HG03159 (cell line): ENCODE measurements at regions not wholly inside any gene's neighbourhood (a gene's known extent, or its start where the extent isn't known, plus 50 kb on each side); places are given as distances from the start of the nearest gene placed in this dataset.
A peak's percentile ranks its signal among the peaks of the same experiment; 100 is the strongest.
"Not testable (repeated sequence)": the region's sequence is repeated elsewhere in the genome, so short reads cannot be mapped to it uniquely, and the experiment has no call there.

Experiments used
- ATAC-seq: cut with Tn5 transposase; IDR thresholded peaks from one replicate; pipeline ENCODE4 v1.9.1; 2021; ENCODE audit warnings: mild to moderate bottlenecking, moderate library complexity; ENCODE audit not compliant: unreplicated experiment

GRCh38 chr9:90165281-90165680 is 477.3 kb downstream of the DIRAS2 start:
- no peak for ATAC-seq

DNA sequence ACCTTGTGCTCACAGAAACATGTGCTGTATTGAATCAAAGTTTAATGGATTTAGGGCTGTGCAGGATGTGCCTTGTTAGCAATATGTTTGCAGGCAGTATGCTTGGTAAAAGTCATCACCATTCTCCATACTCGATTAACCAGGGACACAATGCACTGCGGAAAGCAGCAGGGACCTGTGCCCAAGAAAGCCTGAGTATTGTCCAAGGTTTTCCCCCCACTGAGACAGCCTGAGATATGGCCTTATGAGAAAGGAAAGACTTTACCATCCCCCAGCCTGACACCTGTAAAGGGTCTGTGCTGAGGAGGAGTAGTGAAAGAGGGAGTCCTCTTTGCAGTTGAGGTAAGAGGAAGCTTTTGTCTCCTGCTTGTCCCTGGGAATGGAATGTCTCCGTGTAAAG is 476.2 kb downstream of the DIRAS2 start:
- ATAC-seq: not testable (repeated sequence)

DNA sequence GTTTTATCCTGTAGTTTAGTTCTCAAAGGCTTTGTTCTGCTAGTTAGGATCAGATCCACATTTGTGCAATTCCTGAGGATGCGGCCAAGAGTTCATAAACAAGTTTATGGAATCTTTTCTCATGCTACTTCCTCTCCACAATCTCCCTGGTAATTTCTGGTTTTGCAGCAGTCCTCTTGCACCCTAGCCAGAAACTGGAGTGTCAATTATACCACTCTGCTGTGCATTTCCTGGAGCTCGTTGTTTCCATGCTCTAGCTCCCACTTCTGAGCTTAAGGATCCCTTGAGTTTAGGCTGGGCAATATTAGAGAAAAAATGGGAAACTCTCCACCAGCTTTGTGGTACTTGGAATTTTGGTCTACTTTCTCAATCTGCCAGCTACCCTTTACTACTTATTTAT is 474.7 kb downstream of the DIRAS2 start:
- ATAC-seq: no peak

GRCh38 chr9:90169490-90169889 is 473.1 kb downstream of the DIRAS2 start:
- no peak for ATAC-seq

GRCh38 chr9:90173935-90174334 is 468.7 kb downstream of the DIRAS2 start:
- not testable (repeated sequence) for ATAC-seq

DNA sequence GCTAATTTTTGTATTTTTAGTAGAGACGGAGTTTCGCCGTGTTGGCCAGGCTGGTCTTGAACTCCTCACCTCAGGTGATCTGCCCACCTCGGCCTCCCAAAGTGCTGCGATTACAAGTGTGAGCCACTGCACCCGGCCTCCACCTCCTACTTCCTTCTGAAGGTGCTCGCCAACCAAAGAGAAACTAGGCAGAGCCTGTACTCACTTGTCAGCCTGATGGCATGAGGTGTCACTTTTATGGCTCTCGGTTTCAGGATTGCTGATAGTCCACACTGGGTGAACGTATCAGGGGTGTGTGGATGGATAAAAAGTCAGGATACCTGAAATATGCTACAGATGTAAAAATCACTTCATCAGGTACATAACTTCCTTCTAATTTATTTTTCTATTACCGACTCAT is 468.3 kb downstream of the DIRAS2 start:
- not testable (repeated sequence) for ATAC-seq

DNA sequence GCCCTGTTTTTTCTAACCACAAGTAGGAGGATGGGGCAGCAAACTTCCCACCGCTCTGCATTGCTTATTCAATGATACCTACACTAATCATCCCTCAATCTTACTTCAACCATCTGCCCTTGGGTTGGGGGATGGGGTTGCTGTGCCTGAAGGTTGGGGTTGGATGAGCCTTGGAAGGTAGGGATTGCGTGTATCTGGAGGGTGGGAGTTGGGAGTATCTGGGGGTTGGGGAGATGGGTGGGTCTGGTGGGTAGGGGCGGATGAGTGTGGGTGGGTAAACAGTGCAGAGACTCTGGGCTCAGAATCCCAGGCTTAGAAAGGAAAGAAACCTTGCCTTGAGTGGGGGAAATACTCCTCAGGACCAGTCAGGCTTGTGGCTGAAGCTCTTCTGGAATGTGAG is 467.4 kb downstream of the DIRAS2 start:
- no peak for ATAC-seq

DNA sequence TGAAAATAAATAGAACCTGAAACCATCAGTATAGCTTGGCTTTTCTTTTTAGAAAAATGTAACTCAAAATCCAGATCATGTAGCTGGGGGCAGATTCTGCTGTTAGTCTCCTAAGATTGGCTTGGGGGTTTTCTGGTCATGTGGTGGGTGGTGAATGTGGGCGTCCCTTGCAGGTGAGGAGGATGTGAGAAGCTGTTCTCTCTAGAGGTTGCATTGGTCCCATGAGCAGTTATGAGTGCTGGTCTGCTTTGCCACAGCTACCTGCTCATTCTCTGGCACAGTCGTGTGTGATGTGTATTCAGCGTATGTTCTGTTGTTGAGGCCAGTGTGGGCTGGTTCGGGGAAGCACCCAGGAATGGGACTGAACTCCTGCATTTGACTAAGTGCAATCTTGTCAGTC is 466.8 kb downstream of the DIRAS2 start:
- no peak for ATAC-seq

GRCh38 chr9:90176901-90177300 is 465.7 kb downstream of the DIRAS2 start:
- ATAC-seq: no peak

DNA sequence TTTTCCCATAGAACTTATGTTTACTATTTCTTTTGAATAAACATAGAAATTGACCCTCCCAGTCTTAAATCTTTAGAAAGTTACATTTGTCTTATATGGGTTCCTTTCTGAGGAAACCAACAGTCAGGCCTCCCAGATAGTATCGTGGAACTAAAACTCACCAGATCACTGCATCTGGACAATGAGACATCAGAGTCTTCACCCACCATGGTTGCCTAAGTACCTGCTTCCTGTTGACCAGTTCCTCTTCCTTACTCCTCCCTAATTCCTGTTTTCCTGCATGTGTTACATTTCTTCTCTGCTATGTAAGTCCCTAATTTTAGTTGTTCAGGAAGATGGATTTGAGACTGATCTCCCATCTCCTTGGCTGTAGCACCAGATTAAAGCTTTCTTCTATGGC is 462.2 kb downstream of the DIRAS2 start:
- no peak for ATAC-seq

DNA sequence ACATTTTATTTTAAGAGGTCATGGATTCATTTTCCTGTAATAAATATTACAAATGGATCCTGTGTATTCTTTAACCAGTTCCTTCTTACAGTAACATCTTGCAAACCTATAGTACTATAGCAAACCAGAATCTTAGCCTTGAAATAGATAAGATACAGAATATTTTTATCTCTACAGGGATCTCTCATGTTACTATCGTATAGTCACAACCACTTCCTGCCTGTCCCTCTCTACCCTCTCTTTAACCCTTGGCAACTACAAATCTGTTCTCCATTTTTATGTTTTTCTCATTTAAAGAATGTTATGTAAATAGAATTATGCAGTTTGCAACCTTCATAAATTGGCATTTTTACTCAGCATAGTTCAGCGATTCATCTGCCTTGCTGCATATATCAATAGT is 454.0 kb downstream of the DIRAS2 start:
- no peak for ATAC-seq

DNA sequence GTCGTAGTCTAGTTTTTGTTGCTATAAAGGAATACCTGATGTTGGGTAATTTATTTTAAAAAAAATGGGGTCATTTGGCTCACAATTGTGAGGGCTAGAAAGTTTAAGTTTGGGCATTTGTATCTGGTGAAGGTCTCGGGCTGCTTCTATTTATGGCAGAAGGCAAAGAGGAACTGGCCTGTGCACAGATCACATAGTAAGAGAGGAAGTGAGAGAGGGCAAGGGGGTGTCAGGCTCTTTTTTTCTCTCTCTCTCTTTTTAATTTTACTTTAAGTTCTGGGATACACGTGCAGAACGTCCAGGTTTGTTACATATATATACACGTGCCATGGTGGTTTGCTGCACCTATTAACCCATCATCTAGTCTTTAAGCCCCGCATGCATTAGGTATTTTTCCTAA is 453.3 kb downstream of the DIRAS2 start:
- ATAC-seq: peak; percentile 94

DNA sequence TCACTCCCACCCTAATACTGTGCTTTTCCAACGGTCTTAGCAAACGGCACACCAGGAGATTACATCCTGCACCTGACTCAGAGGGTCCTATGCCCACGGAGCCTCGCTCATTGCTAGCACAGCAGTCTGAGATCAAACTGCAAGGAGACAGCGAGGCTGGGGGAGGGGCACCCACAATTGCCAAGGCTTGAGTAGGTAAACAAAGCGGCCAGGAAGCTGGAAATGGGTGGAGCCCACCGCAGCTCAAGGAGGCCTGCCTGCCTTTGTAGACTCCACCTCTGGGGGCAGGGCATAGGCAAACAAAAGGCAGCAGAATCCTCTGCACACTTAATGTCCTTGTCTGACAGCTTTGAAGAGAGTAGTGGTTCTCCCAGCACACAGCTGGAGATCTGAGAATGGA is 450.2 kb downstream of the DIRAS2 start:
- not testable (repeated sequence) for ATAC-seq

DNA sequence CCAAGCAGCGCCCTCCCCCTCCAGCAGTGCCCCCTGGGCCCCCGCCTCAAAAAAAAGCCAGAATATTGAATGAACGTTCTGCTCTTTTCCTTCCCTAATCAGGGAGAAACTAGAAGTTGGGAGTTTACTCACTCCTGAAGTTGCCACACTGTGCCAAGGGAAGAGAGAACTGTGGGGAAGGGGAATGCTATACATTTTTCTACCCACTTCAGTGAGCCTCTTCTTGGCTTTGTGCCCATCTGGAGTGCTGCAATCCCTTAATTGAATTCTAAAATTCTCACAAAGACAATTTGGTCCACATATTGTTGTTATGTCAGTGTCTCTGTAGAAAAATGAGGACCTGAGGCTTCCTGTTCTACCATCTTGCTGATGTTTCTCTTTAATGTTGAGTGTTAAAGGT is 443.7 kb downstream of the DIRAS2 start:
- ATAC-seq: no peak

GRCh38 chr9:90201766-90202165 is 440.9 kb downstream of the DIRAS2 start:
- ATAC-seq: no peak

DNA sequence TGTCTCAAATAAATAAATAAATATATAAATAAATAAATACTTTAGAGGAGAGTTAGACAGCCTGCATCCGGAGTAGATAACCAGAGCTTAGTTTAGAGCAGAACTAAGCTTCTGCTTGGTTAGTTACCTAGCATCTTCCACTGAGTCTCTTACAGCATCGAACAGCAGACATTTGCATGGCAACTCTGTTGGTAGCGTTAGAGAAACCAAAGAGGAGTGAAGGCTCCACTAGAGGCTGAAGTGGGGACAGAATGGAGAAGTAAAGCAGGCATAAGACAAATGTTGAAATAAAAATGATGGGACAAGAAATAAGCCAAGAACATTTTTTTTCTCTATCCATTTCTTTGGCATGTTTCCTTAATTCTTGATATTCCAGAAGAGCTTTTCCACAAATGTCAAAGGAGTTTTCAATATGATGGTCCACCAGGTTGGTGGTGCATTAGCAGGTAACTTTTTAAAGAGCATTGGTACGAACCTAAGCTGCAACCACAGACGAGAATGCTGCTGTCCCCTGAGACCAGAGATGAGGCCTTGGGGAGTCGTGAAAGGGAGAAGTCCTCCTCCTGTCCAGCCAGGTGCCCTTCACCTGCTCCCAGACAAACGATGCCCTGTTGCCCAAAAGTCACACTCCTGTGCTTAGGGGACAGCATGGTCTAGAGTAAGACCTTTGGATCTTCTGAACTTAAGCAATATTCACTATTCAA is 438.3 kb downstream of the DIRAS2 start:
- no peak for ATAC-seq

DNA sequence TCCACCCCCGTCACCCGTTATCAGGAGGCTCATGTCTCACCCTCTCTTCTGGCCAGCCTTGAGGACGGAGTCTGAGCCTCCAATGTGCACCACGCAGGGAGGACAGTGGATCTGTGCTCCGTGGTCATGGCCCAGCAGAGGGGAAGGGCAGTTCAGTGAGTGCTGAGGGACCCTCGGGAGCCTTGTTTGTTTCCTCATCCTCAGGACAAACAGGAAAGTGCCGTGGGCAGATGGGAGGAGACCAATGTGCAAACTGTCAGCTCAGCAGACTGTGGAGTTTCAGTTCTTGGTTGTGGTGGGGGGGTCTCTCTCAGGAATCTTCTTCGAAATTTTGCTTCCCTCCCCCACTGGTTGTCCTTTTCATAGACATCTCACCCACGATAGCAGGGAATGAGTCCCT is 429.6 kb downstream of the DIRAS2 start:
- ATAC-seq: not testable (repeated sequence)

DNA sequence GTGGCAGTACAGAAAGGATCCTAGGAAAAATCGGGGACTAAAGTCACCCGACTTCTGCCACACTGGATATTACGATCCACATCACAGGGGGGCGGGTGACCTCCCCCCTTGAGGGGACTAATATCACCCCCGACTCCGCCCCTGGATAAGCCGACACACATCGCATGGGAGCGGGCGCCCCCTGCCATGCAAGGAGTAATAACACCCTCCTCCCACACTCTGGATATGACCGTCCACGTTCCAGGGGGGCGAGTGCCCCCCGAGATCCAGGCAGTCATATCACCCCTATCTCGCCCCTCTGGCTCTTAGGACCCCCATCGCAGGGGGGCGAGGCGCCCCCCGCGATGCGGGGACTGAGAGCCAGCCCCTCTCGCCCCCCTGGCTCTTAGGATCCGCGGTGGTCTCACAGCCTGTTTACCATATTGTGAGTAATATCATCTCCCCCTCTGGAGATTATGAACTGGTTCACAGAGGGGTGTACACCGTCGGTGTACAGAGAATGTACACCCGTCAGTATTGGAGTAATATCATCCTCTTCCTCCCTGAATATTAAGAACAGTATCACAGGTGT is 423.0 kb downstream of the DIRAS2 start:
- ATAC-seq: no peak

DNA sequence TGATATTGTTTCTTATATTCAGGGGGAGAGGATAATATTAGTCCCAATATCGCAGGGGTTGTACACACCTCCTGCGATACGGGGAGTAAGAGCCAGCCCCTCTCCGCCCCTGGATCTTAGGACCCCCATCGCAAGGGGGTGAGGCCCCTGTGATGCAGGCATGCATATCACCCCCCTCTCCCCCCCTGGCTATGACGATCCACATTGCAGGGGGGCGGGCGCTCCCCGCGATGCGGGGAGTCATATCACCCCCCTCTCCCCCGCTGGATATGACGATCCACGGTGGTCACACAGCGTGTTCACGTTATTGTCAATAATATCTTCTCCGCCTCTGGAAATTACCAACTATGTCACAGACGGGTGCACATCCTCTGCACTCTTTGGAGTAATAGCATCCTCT is 420.7 kb downstream of the DIRAS2 start:
- ATAC-seq: not testable (repeated sequence)

DNA sequence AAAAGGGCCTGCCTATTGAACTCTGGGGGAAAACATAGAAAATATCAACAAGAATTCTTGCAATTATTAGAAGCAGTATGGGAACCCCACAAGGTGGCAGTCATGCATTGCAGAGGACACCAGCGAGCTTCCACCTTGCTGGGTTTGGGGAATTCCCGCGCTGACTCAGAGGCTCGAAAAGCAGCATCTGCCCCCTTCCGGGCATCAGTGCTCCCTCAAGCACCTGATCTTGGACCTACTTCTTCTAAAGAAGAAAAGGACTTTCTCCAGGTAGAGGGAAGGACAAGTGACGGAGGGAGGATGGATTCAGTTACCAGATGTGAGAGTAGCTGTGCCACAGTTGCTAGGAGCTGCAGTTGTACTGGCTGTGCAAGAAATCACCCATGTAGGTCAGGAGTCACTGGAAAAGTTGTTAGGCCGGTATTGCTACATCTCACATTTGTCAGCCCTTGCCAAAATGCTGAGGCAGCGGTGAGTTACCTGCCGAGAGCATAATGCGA is 415.7 kb downstream of the DIRAS2 start:
- not testable (repeated sequence) for ATAC-seq

- ATAC-seq: not testable (repeated sequence)
These were observed 409.5 kb downstream of the DIRAS2 start for GRCh38 chr9:90233081-90233480.

DNA sequence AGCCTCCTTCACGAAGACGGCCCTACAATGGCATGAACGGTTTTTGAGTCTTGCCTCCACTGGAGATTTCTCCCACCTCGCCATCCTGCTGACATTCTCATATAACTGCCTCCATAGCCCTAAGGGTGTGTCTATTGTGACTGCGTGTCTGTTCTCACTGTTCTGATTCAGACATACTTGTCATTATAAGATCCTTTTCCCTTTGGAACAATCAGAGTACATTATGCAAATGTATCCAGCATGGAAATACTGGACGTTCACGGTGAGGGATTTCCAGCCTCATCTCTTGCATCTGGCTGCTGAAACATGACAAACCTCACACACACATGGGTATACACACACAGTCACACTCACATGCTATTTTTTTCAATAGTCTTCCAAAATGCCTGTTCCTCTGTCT is 402.1 kb downstream of the DIRAS2 start:
- ATAC-seq: no peak

- no peak for ATAC-seq
These were observed 397.0 kb downstream of the DIRAS2 start for GRCh38 chr9:90245661-90246060.
